Fibroblast of the aortic adventitia (primary cell): ENCODE measurements at regions not wholly inside any gene's neighbourhood (a gene's known extent, or its start where the extent isn't known, plus 50 kb on each side); places are given as distances from the start of the nearest gene placed in this dataset.
"Not testable (repeated sequence)": the region's sequence is repeated elsewhere in the genome, so short reads cannot be mapped to it uniquely, and the experiment has no call there.

Experiments
- DNase-seq: peaks from one replicate; pipeline ENCODE4 v3.0.0-alpha.2; 2010; ENCODE audit warnings: low read depth
- H3K4me3 ChIP-seq: 2 replicates; pipeline ENCODE4 v1.5.1; 2011; ENCODE audit warnings: low read depth, mild to moderate bottlenecking, control low read depth, low read length, moderate library complexity
- CTCF ChIP-seq: IDR thresholded peaks from 2 replicates; pipeline ENCODE4 v1.5.1; 2011; ENCODE audit warnings: mild to moderate bottlenecking, low read length, control low read depth, inconsistent platforms; ENCODE audit not compliant: insufficient read depth

GRCh38 chr10:130283219-130283545, 147.0 kb downstream of the GLRX3 start:
- no peak for DNase-seq
- no peak for TF ChIP-seq CTCF
- no peak overlapping the region for H3K4me3 ChIP-seq

- not testable (repeated sequence) for DNase-seq, H3K4me3 ChIP-seq
Observed at GRCh38 chr10:130295761-130296160, 159.6 kb downstream of the GLRX3 start.

- peak overlapping the region; percentile 67 for H3K4me3 ChIP-seq
- no peak for TF ChIP-seq CTCF
- DNase-seq = no peak
Observed at GRCh38 chr10:130300608-130301020, 164.4 kb downstream of the GLRX3 start.

GRCh38 chr10:130301021-130301892, 165.1 kb downstream of the GLRX3 start:
- H3K4me3 ChIP-seq = peak overlapping the region; percentile 67
- DNase-seq = peak; percentile 76
- TF ChIP-seq CTCF = no peak

GRCh38 chr10:130326954-130327353, 190.8 kb downstream of the GLRX3 start:
- no peak for TF ChIP-seq CTCF
- H3K4me3 ChIP-seq = no peak overlapping the region
- no peak for DNase-seq

GRCh38 chr10:130329792-130330191, 193.6 kb downstream of the GLRX3 start:
- no peak for TF ChIP-seq CTCF
- no peak overlapping the region for H3K4me3 ChIP-seq
- DNase-seq = no peak

GRCh38 chr10:130333185-130333584, 197.0 kb downstream of the GLRX3 start:
- no peak for TF ChIP-seq CTCF
- no peak for DNase-seq
- no peak overlapping the region for H3K4me3 ChIP-seq
